ENCODE measurements at regions not wholly inside any gene's neighbourhood (a gene's known extent, or its start where the extent isn't known, plus 50 kb on each side); places are given as distances from the start of the nearest gene placed in this dataset.

DNA sequence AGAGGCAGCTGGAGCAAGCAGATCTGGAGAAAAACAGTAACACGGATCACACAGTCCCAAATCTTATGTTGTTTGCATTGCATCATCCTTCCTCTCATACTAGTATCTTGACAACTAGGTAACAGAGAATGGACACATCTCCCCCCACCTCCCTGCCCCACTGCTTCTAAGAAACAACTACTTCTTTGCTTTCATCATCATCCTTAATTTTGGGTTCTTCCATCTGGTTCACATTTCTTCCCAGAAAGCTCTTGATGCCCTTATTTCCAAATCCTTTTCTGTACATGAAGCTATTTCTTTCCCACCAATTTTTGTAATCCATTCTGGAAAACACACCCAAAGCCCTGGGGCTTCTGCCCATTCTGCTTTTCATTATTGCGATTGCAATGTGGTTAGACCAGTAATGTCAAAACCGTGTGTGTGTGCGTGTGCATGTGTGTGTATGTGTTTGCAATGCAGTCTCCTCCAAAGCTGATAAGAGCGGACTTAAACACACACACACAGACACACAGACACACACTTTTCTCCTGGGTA, 254.7 kb upstream of the SLC30A5 start:
- TF ChIP-seq POLR2A (IDR thresholded peaks at IDR 0.05; ENCODE audit: low read length) (no peak), GATA1 (IDR thresholded peaks at IDR 0.05; ENCODE audit: low read depth, low read length) (no peak)
